ENCODE measurements at regions not wholly inside any gene's neighbourhood (a gene's known extent, or its start where the extent isn't known, plus 50 kb on each side); places are given as distances from the start of the nearest gene placed in this dataset.

GRCh38 chr3:106720510-106720909, 656.7 kb upstream of the CCDC54 start:
- H3K4me3 ChIP-seq (ENCODE audit: low read length, poor library complexity, severe bottlenecking), result no peak overlapping the region

GRCh38 chr3:106725566-106725965, 651.7 kb upstream of the CCDC54 start:
- no peaks in the 10 kb centered on the region for H3K36me3 ChIP-seq (ENCODE audit: insufficient read depth, low read length)
- H2AFZ ChIP-seq (ENCODE audit: low read length), result peak overlapping the region; percentile 31; the same call in 1 of the 2 replicates
- no peaks in the 10 kb centered on the region for H3F3A ChIP-seq (ENCODE audit: low read depth)

More at GRCh38 chr3:106720510-106720909, 656.7 kb upstream of the CCDC54 start:
- no peak overlapping the region for H3K9ac ChIP-seq (ENCODE audit: low read depth, low read length, poor library complexity, severe bottlenecking)
- no peaks in the 10 kb centered on the region for H4K20me1 ChIP-seq (ENCODE audit: insufficient read depth, low read length, poor library complexity, severe bottlenecking)
- no peaks in the 10 kb centered on the region for H3K9me2 ChIP-seq (replicated peaks; ENCODE audit: low read depth, low read length)
- no peaks in the 10 kb centered on the region for H3K79me2 ChIP-seq (ENCODE audit: insufficient read depth, low read length)
- peaks cover 10% of the 10 kb centered on the region for H3K4me1 ChIP-seq (ENCODE audit: insufficient read depth, low read length, poor library complexity, severe bottlenecking)
- H3K4me2 ChIP-seq (ENCODE audit: low read depth, low read length, poor library complexity, severe bottlenecking), result no peak overlapping the region
- H3F3A ChIP-seq (ENCODE audit: low read depth), result no peaks in the 10 kb centered on the region
- no peak overlapping the region for H2AFZ ChIP-seq (ENCODE audit: low read length)
- H3K9me3 ChIP-seq (ENCODE audit: insufficient read depth, low read depth, low read length), result peaks cover 9% of the 10 kb centered on the region
- H3K27me3 ChIP-seq (ENCODE audit: insufficient read depth, low read length, poor library complexity, severe bottlenecking), result no peaks in the 10 kb centered on the region
- H3K36me3 ChIP-seq (ENCODE audit: insufficient read depth, low read length), result no peaks in the 10 kb centered on the region
- TF ChIP-seq EZH2phosphoT487 (IDR thresholded peaks at IDR 0.05; ENCODE audit: borderline replicate concordance) (no peak), CTCF (conservative IDR thresholded peaks at IDR 0.05; ENCODE audit: low read length) (no peak)

GRCh38 chr3:106728315-106729098, 648.7 kb upstream of the CCDC54 start:
- no peak overlapping the region for H3K4me3 ChIP-seq (ENCODE audit: low read length, poor library complexity, severe bottlenecking)
- H4K20me1 ChIP-seq (ENCODE audit: insufficient read depth, low read length, poor library complexity, severe bottlenecking), result no peaks in the 10 kb centered on the region
- TF ChIP-seq EZH2phosphoT487 (IDR thresholded peaks at IDR 0.05; ENCODE audit: borderline replicate concordance) (no peak), CTCF (conservative IDR thresholded peaks at IDR 0.05; ENCODE audit: low read length) (no peak)
- H3K79me2 ChIP-seq (ENCODE audit: insufficient read depth, low read length), result no peaks in the 10 kb centered on the region
- H2AFZ ChIP-seq (ENCODE audit: low read length), result peak overlapping the region; percentile 69; the same call in 1 of the 2 replicates
- H3K4me1 ChIP-seq (ENCODE audit: insufficient read depth, low read length, poor library complexity, severe bottlenecking), result peaks cover 9% of the 10 kb centered on the region
- no peaks in the 10 kb centered on the region for H3F3A ChIP-seq (ENCODE audit: low read depth)
- H3K4me2 ChIP-seq (ENCODE audit: low read depth, low read length, poor library complexity, severe bottlenecking), result no peak overlapping the region
- no peaks in the 10 kb centered on the region for H3K9me2 ChIP-seq (replicated peaks; ENCODE audit: low read depth, low read length)
- no peaks in the 10 kb centered on the region for H3K36me3 ChIP-seq (ENCODE audit: insufficient read depth, low read length)
- H3K27me3 ChIP-seq (ENCODE audit: insufficient read depth, low read length, poor library complexity, severe bottlenecking), result no peaks in the 10 kb centered on the region
- no peak overlapping the region for H3K9ac ChIP-seq (ENCODE audit: low read depth, low read length, poor library complexity, severe bottlenecking)
- no peaks in the 10 kb centered on the region for H3K9me3 ChIP-seq (ENCODE audit: insufficient read depth, low read depth, low read length)

More at GRCh38 chr3:106725566-106725965, 651.7 kb upstream of the CCDC54 start:
- Histone ChIP-seq H3K4me2 (ENCODE audit: low read depth, low read length, poor library complexity, severe bottlenecking) (peak overlapping the region; percentile 8), H3K4me1 (ENCODE audit: insufficient read depth, low read length, poor library complexity, severe bottlenecking) (peaks cover 9% of the 10 kb centered on the region), H3K27me3 (ENCODE audit: insufficient read depth, low read length, poor library complexity, severe bottlenecking) (no peaks in the 10 kb centered on the region), H3K9me2 (replicated peaks; ENCODE audit: low read depth, low read length) (no peaks in the 10 kb centered on the region), H4K20me1 (ENCODE audit: insufficient read depth, low read length, poor library complexity, severe bottlenecking) (no peaks in the 10 kb centered on the region), H3K4me3 (ENCODE audit: low read length, poor library complexity, severe bottlenecking) (no peak overlapping the region), H3K9me3 (ENCODE audit: insufficient read depth, low read depth, low read length) (peaks cover 7% of the 10 kb centered on the region), H3K9ac (ENCODE audit: low read depth, low read length, poor library complexity, severe bottlenecking) (no peak overlapping the region), H3K79me2 (ENCODE audit: insufficient read depth, low read length) (no peaks in the 10 kb centered on the region)
- TF ChIP-seq EZH2phosphoT487 (IDR thresholded peaks at IDR 0.05; ENCODE audit: borderline replicate concordance) (no peak), CTCF (conservative IDR thresholded peaks at IDR 0.05; ENCODE audit: low read length) (no peak)
